GM12874 (cell line): ENCODE measurements at regions not wholly inside any gene's neighbourhood (a gene's known extent, or its start where the extent isn't known, plus 50 kb on each side); places are given as distances from the start of the nearest gene placed in this dataset.

Experiments
- TF ChIP-seq, protein P1 (sequence below): IDR thresholded peaks from 2 replicates; pipeline ENCODE4 v1.5.1; 2011; ENCODE audit warnings: low read depth, mild to moderate bottlenecking, control low read depth, low read length, moderate library complexity; ENCODE audit not compliant: insufficient read depth

DNA sequence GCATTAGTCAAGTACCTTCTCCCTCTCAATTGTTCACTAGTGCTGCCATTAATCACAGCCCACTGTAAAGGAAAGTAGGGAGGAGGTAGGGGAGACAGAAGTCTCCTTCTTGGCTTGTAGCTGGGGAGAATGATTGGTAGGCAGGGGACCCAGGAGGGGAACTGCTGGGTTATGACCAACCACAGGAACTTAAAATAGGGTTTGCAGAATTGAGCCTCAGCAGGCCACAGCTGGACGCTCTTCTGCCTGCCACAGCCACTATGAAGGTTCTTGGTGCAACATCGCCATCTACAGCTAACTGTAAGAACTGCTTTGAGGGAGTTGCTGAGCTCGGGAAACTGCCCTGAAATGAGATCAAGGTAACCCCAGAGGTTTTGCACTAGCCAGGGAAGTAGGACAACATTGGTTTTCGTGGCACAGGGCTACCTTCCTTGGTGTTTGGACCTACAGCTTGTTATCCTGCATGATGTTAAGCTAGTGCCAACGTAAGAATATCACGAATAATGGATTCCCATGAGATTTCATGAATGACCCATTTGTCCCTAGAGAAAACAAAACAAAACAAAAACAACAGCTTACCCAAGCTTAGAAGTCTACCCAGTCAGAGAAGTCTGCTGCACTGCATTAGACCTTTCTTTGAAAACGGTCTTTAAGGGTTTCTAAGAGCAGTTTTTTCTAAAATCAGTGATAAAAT lies 787.1 kb upstream of the API5 start:
- TF ChIP-seq, protein P1, sequence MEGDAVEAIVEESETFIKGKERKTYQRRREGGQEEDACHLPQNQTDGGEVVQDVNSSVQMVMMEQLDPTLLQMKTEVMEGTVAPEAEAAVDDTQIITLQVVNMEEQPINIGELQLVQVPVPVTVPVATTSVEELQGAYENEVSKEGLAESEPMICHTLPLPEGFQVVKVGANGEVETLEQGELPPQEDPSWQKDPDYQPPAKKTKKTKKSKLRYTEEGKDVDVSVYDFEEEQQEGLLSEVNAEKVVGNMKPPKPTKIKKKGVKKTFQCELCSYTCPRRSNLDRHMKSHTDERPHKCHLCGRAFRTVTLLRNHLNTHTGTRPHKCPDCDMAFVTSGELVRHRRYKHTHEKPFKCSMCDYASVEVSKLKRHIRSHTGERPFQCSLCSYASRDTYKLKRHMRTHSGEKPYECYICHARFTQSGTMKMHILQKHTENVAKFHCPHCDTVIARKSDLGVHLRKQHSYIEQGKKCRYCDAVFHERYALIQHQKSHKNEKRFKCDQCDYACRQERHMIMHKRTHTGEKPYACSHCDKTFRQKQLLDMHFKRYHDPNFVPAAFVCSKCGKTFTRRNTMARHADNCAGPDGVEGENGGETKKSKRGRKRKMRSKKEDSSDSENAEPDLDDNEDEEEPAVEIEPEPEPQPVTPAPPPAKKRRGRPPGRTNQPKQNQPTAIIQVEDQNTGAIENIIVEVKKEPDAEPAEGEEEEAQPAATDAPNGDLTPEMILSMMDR: peak; percentile 68

DNA sequence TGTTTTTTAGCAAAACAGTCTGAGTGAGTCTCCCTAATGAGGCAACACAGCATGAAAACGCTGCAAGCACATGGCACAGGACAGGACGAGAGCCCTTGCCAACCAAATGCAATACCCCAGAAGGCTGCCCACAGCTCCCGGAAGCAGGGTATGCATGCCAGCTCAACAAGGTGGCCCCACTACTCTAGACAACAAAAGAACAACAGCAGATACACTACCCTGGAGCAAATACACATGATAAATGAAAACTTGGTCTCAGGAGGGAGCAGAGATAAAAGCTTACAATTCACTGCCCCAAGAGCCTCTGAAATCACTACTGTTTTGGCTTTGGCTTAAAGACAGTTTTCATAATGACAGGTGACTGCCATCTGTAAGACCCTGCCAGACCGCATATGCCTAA lies 785.4 kb upstream of the API5 start:
- TF ChIP-seq, protein P1: no peak

DNA sequence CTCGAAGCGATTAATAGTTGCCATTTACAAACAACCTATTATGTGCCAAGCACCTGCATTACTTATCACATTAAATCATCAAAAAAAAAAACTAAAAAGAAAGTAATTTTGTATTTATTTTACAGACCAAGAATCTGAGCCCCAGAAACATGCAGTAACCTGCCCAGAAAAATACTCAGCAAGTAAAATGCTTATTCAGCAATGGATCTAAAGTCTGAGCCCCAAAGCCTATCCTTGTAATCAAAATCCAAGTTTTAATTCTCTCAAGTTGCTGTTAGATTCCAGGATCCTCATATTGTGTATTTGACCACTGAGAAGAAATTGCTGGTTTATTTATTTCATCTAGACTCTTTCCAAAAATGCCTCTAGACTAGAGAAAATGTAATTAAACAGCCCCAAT lies 783.3 kb upstream of the API5 start:
- TF ChIP-seq, protein P1: no peak

DNA sequence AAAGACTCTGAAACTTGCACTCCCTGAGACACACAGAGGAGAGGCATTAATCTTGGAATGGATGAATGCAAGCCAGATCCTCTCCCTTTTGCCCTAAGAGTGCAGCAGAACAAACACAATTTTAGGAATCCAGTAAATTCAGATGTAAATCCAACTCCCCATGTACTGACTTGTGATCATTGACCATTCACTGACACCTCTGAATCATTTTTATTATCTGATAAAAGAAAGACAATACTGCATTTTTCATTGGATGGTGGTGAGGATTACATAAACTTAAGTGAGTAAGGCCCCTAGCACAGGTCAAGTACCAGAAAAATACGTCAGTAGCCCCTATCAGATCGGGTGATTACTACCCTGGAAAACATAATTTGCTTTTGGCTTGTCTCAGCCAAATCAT lies 782.9 kb upstream of the API5 start:
- TF ChIP-seq, protein P1: no peak

DNA sequence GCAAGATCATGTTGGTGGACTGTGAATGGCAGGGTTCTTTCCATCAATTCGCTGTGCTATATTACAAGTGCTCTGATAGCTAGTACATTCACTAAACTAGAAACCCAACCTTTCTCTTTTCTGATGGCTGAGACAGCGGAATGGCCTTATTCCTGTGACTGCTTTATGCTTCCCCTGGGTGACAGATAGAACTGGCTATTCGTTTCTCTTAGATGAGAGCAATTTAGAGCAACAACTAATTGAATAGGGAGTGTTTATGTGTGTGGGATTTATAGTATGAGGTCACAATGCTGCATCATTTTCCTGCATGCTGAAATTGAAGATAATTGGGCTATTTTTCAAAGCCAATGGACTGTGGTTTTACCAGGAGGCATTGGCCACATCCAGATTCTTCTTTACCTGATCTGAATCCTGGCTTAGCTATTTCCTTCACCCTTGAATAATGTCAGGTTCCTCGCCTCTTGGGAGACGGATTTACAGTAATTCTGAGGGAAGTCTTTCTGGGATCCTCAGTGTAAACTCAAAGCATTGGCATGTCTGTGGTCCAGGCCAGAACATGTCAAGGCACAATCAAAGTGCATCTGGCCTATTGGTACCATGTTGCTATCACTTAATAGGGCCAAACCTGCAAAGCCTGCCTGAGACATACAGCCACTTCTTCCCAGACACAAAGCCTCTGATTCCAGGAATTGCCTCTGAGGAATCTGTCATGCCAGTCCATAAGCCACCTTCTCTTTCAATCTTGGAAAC lies 775.0 kb upstream of the API5 start:
- TF ChIP-seq, protein P1: no peak

DNA sequence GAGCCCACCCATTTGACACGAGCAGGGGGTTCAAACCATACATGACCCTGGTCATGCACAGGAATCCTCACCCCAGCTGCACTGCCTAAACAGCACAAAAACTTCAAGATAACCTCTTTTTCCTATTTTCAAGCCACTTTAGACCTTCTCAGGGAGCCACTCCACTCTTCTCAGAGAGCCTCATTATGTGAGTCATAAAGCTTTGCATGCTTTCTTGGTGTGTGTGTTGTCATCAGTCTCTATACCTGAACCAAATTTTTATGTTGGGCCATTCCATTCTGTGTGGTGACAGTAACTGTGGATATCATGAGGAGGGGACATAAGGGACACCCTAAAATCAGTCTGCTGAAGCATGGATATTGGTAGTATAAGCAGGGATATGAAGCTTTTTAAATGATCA lies 769.5 kb upstream of the API5 start:
- TF ChIP-seq, protein P1: no peak

DNA sequence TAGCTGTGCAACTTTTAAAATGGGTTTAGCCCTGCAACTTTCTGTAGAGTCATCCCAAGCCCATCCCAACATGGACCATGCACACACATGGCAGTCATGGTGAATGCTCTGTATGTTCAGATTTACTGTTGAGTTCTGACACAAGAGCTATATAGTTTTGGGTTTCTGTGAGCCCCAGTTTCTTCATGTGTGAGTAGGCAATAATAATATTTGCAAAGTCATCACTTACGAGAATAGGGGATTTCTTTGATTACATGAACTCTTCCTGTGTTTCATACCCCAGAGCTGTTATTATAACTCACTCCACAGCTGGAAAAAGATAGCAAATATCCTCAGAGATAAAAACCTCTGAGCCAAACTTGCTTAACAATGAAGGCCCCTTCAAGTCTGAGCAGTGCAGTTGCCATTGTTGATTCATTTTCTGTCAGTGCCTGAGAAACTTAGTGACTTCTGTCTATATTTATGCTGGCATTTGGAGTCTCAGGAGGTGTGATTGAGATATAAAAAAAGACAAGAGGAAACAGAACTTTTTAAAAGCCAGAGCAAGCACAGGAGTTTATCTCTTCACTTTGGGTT lies 767.9 kb upstream of the API5 start:
- TF ChIP-seq, protein P1: no peak
